Transverse colon (tissue), 4 donors: ENCODE measurements at regions not wholly inside any gene's neighbourhood (a gene's known extent, or its start where the extent isn't known, plus 50 kb on each side); places are given as distances from the start of the nearest gene placed in this dataset.
A peak's percentile ranks its signal among the peaks of the same experiment; 100 is the strongest.
"Not testable (repeated sequence)": the region's sequence is repeated elsewhere in the genome, so short reads cannot be mapped to it uniquely, and the experiment has no call there.

Experiments used
- DNase-seq: peaks from one replicate; pipeline ENCODE4 v3.0.0-alpha.2; 2019
- H3K27ac ChIP-seq, 4 donors: fragments of 200-600 bp; sonication (generic); 2 replicates each; pipeline ENCODE4 v1.5.1; 2016 to 2018; ENCODE audit warnings: inconsistent platforms in 4 of 4
- H3K27me3 ChIP-seq: fragments of 200-600 bp; sonication (generic); 2 replicates; pipeline ENCODE4 v1.5.1; 2017; ENCODE audit warnings: inconsistent platforms
- H3K36me3 ChIP-seq, 4 donors: fragments of 200-600 bp; sonication (generic); 2 replicates each; pipeline ENCODE4 v1.5.1; 2017 to 2019; ENCODE audit warnings: inconsistent platforms in 4 of 4
- H3K4me1 ChIP-seq, 4 donors: fragments of 200-600 bp; sonication (generic); 2 replicates each; pipeline ENCODE4 v1.5.1; 2017 to 2020; ENCODE audit warnings: inconsistent platforms in 4 of 4
- H3K4me3 ChIP-seq, 4 donors: fragments of 200-600 bp; sonication (generic); 1 replicate in 1 of 4; 2 replicates in 3 of 4; pipeline versions ENCODE4 v1.5.1 to v1.6.1; 2017 to 2019; ENCODE audit warnings: inconsistent platforms in 4 of 4
- H3K9me3 ChIP-seq, 2 donors: fragments of 200-600 bp; sonication (generic); 2 replicates each; pipeline ENCODE4 v1.5.1; 2017 to 2019; ENCODE audit warnings: inconsistent platforms in 2 of 2
- CTCF ChIP-seq, 5 experiments: fragments of 200-600 bp in 3 of 5; fragments of 450-650 bp in 2 of 5; sonication (generic) in 3 of 5; IDR thresholded peaks; 1 replicate in 2 of 5; 2 replicates in 3 of 5; pipeline ENCODE4 v1.5.1; 2016 to 2017; ENCODE audit warnings: antibody characterized with exemption in 5 of 5, inconsistent platforms in 3 of 5, mild to moderate bottlenecking in 2 of 5, moderate library complexity in 1 of 5
- EP300 ChIP-seq: sonication (generic); formaldehyde crosslinking; IDR thresholded peaks from one replicate; pipeline ENCODE4 v1.6.1; 2017; ENCODE audit warnings: antibody characterized with exemption, low read depth
- POLR2A ChIP-seq: fragments of 450-650 bp; IDR thresholded peaks from one replicate; pipeline ENCODE4 v1.6.1; 2016; ENCODE audit warnings: antibody characterized with exemption, mild to moderate bottlenecking, moderate library complexity
- POLR2AphosphoS5 ChIP-seq, 3 donors: sonication (generic); formaldehyde crosslinking; IDR thresholded peaks; one replicate each; pipeline ENCODE4 v1.6.1; 2016; ENCODE audit warnings: antibody characterized with exemption in 3 of 3
- WGBS, 2 donors: methylation state at CpG; one replicate each; pipeline ENCODE4 v1.1.5; 2018; ENCODE audit warnings: low coverage in 1 of 2; 5-methylcytosine and 5-hydroxymethylcytosine counted together
- in situ Hi-C, 4 donors: fragments of 200-750 bp; cut with MboI; loops; one replicate each; pipeline versions ENCODE4 v1.15.0 to v1.15.1; 2017; ENCODE audit warnings: low sequenced_read_pairs in 3 of 4, low pct_ligation_motif_present in 1 of 4, low pct_unique_long_range_greater_than_20kb in 1 of 4
- intact Hi-C: fragments of 100-400 bp; cut with DNase I; formaldehyde crosslinking; loops from one replicate; pipeline ENCODE4 v1.15.1; 2023; ENCODE audit warnings: low total_unique reads

GRCh38 chr9:71302776-71303175 lies 181.4 kb upstream of the TRPM3 start:
- Histone ChIP-seq H3K27me3 (no peaks in the 10 kb centered on the region), H3K9me3 (no peaks in the 10 kb centered on the region), H3K4me3 (no peak overlapping the region), H3K4me1 (no peaks in the 10 kb centered on the region), H3K27ac (no peak overlapping the region), H3K36me3 (no peaks in the 10 kb centered on the region)
- in situ Hi-C loops: loop anchor here in 1 of 4 donors (25.0 kb wide), 1 partner anchor 90 kb away; no protein-coding TSS in a partner anchor
- TF ChIP-seq POLR2A: no peak
- TF ChIP-seq CTCF (IDR thresholded peaks at IDR 0.05): no peak
- no peak for DNase-seq
- intact Hi-C loops: no loop called here
- 72 to 80% methylated on average over 5 of the region's 5 CpGs for WGBS, 2 donors

DNA sequence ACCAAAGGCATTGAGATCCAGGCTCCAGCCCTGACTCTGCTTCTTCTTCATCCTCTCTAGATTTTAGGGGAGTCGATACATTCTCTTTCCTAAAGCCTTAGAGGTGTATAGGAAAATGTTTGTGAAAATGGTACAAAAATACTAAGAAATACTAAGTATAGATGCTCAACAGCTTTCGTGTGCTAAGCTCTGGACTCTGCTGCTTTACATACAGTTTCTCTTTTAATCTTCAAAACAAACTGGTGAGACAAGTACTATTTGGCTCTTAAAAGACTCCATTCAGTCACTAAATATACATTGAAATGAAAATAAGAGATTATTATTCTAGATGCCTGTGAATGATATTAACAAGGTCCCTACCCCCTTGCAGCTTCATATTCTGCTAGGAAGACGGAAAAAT lies 174.5 kb upstream of the TRPM3 start:
- H3K4me3 ChIP-seq: no peak overlapping the region
- no peak for TF ChIP-seq POLR2A
- no peak for TF ChIP-seq POLR2AphosphoS5 (IDR thresholded peaks at IDR 0.05)
- H3K9me3 ChIP-seq: no peaks in the 10 kb centered on the region
- no peaks in the 10 kb centered on the region for H3K36me3 ChIP-seq
- no peaks in the 10 kb centered on the region for H3K27me3 ChIP-seq
- H3K27ac ChIP-seq: no peak overlapping the region
- H3K4me1 ChIP-seq: no peaks in the 10 kb centered on the region
- in situ Hi-C loops (loop anchor here (25.0 kb wide), 3 partner anchors 291 to 516 kb away; no protein-coding TSS in a partner anchor), intact Hi-C loops (no loop called here)
- no peak for DNase-seq
- WGBS, 2 donors: 70 to 77% methylated on average over 3 of the region's 3 CpGs

GRCh38 chr9:71286146-71286545 lies 164.7 kb upstream of the TRPM3 start:
- H3K27ac ChIP-seq: no peak overlapping the region
- no peaks in the 10 kb centered on the region for H3K36me3 ChIP-seq
- in situ Hi-C loops: loop anchor here (25.0 kb wide), 3 partner anchors 301 to 526 kb away; no protein-coding TSS in a partner anchor
- TF ChIP-seq POLR2AphosphoS5 (IDR thresholded peaks at IDR 0.05) (no peak), EP300 (no peak), CTCF (IDR thresholded peaks at IDR 0.05) (no peak)
- H3K4me1 ChIP-seq: no peaks in the 10 kb centered on the region
- no peak overlapping the region for H3K4me3 ChIP-seq
- no peak for DNase-seq
- WGBS, 2 donors: 83 to 86% methylated on average over 4 of the region's 4 CpGs
- intact Hi-C loops: no loop called here
- no peaks in the 10 kb centered on the region for H3K9me3 ChIP-seq
- no peaks in the 10 kb centered on the region for H3K27me3 ChIP-seq

DNA sequence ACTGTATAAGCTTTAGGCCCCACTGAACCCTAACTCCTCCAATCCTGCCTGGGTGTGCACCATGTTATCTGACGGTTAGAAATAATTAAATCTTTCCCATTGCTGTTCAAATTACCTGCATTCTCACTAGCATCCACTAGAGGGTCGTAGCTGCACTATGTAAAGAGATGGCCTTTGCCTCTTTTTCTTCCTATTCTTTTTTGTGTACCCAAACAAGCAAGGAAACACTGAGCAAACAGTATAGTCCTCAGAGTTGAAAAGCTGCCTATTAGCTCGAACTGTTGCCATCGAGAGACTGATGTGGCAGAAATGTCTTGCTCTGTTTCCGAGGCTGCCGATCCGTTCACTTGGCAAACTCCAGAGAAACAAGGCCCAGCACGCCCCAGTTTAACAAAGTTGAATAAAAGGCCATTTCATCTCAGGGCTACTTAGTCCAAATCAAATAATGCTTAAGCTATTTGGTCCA lies 163.8 kb upstream of the TRPM3 start:
- peak; percentile 11 for DNase-seq
- H3K27me3 ChIP-seq: no peaks in the 10 kb centered on the region
- intact Hi-C loops (no loop called here), in situ Hi-C loops (loop anchor here (25.0 kb wide), 3 partner anchors 302 to 527 kb away; no protein-coding TSS in a partner anchor)
- TF ChIP-seq POLR2AphosphoS5 (IDR thresholded peaks at IDR 0.05): no peak
- peak; percentile 73 to 84 (median 78) for TF ChIP-seq CTCF (IDR thresholded peaks at IDR 0.05)
- H3K9me3 ChIP-seq: no peaks in the 10 kb centered on the region
- 24 to 40% methylated on average over 3 to 8 of the region's 8 CpGs for WGBS, 2 donors
- H3K4me1 ChIP-seq: no peaks in the 10 kb centered on the region
- no peak overlapping the region for H3K27ac ChIP-seq
- H3K4me3 ChIP-seq: no peak overlapping the region
- H3K36me3 ChIP-seq: no peaks in the 10 kb centered on the region

GRCh38 chr9:71282116-71282515 lies 160.7 kb upstream of the TRPM3 start:
- H3K9me3 ChIP-seq, H3K27me3 ChIP-seq, intact Hi-C loops, H3K4me1 ChIP-seq, H3K27ac ChIP-seq, H3K4me3 ChIP-seq, DNase-seq, H3K36me3 ChIP-seq: not testable (repeated sequence)
- 87 to 100% methylated on average over 1 of the region's 2 CpGs for WGBS, 2 donors
- in situ Hi-C loops: loop anchor here (25.0 kb wide), 3 partner anchors 305 to 530 kb away; no protein-coding TSS in a partner anchor
